ENCODE measurements at regions not wholly inside any gene's neighbourhood (a gene's known extent, or its start where the extent isn't known, plus 50 kb on each side); places are given as distances from the start of the nearest gene placed in this dataset.
"Not testable (repeated sequence)": the region's sequence is repeated elsewhere in the genome, so short reads cannot be mapped to it uniquely, and the experiment has no call there.

DNA sequence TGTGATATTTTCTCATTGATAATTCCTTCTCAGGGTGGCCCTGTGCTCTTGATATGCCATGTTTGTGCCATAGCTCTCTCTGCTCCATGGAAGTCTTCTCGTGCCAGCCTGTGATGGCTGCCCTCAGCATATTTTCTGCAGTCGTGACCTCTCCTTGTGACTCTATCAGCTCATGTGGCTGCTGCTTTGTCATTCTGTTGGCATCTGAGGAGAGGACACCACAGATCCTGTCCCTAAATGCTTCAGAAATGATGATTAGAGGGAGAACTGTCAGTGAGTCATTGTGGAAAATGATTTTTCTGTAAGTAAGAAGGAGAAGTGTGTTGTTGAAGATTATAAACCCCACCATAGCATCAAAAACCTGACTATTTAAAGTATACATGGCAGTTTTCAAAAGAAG is 286.0 kb downstream of the ADGRL2 start:
- no peak for DNase-seq

DNA sequence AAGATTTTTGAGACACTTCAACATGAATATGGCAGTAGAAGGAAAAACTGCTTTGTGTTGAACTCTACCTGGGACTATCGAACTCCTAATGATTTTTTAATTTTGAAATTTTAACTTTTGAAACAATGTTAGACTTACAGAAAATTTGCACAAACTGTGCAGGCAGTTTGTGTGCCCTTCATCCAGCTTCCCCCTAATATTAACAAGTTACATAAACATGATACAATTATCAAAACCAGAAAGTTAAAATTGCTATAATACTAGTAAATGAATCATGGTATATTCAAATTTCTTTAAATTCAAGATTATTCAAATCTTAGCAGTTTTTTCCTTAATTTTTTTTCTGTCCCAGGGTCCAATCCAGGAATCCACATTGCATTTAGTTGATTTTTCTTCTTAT is 278.9 kb downstream of the ADGRL2 start:
- no peak for DNase-seq

- DNase-seq: no peak
Observed at GRCh38 chr1:82073659-82074058, 272.9 kb downstream of the ADGRL2 start.

DNA sequence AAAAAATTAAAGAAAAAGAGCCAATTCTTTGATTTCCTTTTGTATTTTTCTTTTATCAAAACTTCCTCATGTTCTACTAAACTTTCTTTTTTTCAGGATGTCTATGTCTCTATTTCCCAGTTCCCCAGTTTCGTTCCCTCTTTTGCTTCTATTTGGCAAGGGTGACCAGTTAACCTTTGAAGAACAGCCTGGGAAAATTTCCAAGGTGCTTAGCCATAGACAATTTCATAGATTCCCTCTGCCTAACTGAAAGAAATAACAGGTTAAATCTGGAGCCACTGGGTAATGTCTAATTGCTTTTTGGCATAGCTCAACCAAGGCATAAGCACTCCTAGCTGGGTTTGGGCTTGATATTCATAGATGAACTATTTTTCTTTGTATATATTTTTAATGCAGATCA is 272.3 kb downstream of the ADGRL2 start:
- no peak for DNase-seq

- DNase-seq: no peak
Observed at GRCh38 chr1:82065916-82066315, 265.2 kb downstream of the ADGRL2 start.

DNA sequence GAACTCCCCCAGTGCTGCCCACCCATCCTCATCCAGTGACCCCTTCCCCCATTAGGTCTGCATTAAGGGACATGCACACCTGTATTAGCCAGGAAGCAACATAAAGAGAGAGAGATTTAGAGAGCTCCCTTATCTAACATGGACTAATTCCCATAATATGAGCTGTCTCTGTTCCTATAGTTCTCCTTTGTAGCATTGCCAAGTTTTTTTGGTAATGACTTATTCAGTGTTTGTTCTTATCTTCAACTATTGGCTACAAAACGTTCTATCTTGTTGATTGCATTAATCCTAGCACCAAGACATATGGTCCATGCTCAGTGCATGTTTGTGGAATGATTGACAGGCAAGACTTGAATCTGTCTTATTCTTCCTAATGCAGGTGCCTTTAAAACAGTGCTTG is 264.0 kb downstream of the ADGRL2 start:
- no peak for DNase-seq

DNA sequence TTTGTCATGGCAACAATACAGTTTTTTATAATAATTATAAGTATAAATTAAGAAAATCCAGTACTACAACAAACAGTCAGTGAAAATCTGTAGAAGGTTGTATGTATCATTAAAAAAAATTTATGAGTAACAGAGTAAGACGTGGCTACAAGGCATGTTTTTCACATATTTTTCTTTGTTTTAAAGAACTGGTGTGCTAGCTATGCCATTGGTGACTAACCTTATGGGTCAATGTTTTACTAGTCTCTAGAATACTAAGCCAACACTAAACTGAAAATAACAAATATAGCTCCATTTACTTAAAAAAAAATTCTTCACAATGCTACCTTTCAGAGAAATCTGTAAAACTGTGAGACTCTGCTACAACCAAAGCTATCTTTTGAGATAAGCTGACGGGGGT is 261.5 kb downstream of the ADGRL2 start:
- no peak for DNase-seq

DNA sequence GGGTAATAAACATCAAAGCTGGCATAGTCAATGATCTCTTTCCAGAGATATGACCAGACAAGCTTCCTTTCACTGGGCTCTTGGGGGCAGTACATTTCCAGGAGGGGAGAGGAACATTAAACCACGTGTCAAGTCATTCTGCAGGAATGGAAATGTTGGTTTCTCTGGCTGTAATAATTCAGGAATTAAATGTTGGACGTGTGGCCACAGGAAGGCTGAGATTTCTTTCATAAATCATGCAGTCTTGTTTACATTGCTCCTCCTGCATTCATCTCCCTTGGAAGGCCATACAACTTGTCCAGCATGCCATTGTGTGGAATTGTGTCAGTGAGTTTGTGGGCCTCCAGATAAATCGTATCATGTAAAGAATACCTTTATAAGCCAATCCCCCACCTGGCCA is 259.2 kb downstream of the ADGRL2 start:
- no peak for DNase-seq

GRCh38 chr1:82057011-82057410 is 256.3 kb downstream of the ADGRL2 start:
- DNase-seq: no peak

GRCh38 chr1:82055375-82055774 is 254.6 kb downstream of the ADGRL2 start:
- DNase-seq: not testable (repeated sequence)

- DNase-seq: no peak
Observed at GRCh38 chr1:82052563-82052962, 251.8 kb downstream of the ADGRL2 start.

GRCh38 chr1:82048596-82048995 is 247.9 kb downstream of the ADGRL2 start:
- DNase-seq: no peak

DNA sequence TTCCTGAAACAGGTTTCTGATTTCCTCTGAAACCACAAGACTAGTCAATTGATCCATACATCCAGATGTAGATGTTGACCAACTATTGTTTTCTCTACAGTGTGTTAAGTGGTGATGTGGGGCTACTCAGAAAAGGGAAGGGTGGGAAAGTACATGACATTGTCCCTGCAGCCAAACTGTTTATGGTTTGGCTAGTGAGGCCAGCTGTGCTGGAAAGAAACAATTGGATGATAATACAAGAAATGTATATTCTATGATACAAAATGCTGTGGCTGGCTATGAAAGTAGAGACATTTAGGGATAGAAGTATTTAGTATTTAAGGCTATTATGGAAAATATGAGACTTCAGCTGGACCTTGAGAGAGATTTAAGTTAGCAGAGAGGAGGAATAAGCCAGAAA is 244.5 kb downstream of the ADGRL2 start:
- DNase-seq: no peak

DNA sequence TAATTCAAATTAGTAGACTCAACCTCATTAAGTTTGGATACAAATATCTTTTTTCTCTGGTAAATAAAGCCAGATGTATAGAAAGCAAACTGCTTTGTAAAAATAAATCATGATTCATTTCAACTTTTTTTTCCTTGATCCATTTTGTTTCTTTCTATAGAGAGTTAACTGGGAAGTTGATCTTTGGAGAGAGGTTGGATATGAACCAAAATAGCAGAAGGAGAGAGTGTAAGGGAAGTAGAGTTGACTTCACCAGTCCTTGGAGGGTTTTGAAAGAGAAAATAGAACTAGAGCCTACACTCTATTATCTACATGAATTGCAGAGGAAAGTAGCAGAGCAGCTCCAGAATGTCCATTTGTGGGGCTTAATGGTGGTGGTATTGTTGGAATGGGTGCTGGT is 243.8 kb downstream of the ADGRL2 start:
- DNase-seq: no peak

DNA sequence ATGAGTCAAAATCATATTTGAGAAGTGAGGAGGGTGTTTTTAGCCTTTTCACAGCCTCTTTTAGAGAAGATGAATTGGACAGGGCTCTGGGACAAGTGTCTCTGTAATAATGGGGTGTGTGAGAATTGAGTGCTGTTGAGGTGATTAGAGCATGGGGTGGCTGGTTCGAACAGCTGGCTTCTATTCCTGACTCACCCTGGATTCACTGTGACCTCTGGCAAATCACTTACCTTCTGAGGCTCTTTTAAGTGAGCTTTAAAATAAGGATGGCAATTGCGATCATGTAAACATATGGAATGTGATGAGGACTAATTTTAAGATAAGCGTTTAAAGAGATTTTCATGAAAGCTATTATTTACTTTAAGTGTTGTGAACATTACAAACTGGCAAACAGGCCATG is 243.4 kb downstream of the ADGRL2 start:
- no peak for DNase-seq

DNA sequence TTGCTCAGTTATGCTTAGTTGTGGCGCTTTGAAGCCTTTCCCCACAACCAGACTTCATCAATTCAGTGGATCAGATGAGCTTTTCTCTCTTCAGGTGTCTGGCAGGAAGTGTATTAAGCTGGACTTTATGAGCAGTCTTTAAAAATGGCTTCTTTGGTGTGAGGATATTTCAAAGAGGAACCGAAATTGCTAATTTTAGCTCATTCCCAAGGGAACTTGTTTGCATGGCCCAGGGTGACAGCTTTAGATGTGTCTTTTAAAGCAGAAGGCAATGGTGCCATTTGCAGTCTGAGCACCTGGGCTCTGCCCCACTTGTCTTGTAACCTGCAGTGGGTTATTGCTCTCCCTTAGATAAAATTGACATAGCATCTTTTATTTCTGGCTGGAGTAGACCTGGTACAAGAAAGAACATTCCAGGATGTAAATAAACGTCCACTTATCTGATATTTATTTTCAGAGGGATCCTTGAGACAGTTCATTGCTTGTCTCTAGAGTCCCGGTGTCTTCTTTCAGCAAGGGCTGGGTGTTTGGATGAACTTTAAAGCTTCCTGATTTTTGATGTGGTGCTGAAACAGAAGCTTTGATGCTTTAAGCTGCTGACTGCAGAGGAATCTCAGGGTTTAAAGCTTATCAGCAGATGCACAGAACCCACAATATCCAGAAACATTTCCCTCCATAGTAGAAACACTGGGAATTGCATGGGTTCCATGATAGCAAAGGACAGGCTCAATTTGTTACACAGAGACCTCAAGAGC is 241.7 kb downstream of the ADGRL2 start:
- DNase-seq: no peak
